GM12892 (cell line): ENCODE measurements at regions not wholly inside any gene's neighbourhood (a gene's known extent, or its start where the extent isn't known, plus 50 kb on each side); places are given as distances from the start of the nearest gene placed in this dataset.
"Not testable (repeated sequence)": the region's sequence is repeated elsewhere in the genome, so short reads cannot be mapped to it uniquely, and the experiment has no call there.

Source experiments
- DNase-seq: peaks from one replicate; pipeline ENCODE4 v3.0.0; 2011; ENCODE audit not compliant: insufficient read length
- FAIRE-seq: peaks from 2 replicates; lab custom pipeline; 2011; peaks lifted over from hg19 to GRCh38; lab: Jason Lieb, UNC
- POLR2A ChIP-seq: IDR thresholded peaks from 2 replicates; pipeline ENCODE4 v1.6.1; 2011; ENCODE audit warnings: low read depth, low read length, control low read depth
- POLR2AphosphoS5 ChIP-seq: IDR thresholded peaks from 2 replicates; pipeline ENCODE4 v1.6.1; 2011; ENCODE audit warnings: low read depth, low read length, control low read depth
- TAF1 ChIP-seq: IDR thresholded peaks from 2 replicates; pipeline ENCODE4 v1.6.1; 2011; ENCODE audit warnings: low read depth, mild to moderate bottlenecking, control low read depth, low read length, borderline replicate concordance

DNA sequence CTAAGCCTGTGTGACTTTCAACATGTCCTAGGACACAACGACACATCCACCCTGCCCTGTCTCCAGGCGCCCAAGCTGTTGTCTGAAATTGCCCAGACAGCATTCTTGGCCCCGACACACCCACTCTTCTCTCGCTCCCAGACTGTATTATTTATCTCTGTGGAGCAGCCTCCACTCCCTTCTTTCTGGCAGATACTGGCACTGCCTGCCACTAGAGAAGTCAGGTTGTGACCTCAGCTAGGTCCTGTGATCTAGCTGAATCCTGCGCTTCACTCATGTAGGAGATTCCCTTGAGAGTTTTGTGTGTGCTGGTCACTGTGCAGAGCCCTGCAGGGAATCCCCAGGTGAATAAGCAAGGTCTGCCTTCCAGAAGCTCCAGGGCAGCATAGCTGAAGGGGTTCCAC is 77.1 kb upstream of the TNP1 start:
- TF ChIP-seq TAF1 (no peak), POLR2A (no peak), POLR2AphosphoS5 (no peak)
- no peak for DNase-seq
- FAIRE-seq = no peak

DNA sequence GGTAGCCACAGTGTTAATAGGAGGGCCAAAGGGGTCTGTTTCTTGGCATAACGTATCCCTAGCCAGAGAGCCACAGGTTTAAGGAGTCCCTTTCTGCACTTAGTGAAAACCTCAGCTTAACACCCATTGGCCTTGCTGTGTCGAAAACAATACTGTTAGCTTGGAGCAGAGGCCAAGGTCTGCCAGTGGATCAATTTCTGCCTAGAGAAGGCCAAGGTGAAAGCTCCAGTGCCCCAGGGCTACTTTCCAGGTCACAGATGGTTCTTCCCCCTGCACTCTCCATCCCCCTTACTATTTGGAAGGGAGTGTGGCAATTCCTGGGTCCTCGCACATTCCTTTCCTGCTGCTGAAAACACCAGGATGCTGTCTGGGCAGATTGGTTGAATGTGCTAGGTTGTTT is 74.8 kb upstream of the TNP1 start:
- FAIRE-seq (no peak), DNase-seq (no peak)
- no peak for TF ChIP-seq POLR2AphosphoS5
- no peak for TF ChIP-seq POLR2A
- no peak for TF ChIP-seq TAF1

DNA sequence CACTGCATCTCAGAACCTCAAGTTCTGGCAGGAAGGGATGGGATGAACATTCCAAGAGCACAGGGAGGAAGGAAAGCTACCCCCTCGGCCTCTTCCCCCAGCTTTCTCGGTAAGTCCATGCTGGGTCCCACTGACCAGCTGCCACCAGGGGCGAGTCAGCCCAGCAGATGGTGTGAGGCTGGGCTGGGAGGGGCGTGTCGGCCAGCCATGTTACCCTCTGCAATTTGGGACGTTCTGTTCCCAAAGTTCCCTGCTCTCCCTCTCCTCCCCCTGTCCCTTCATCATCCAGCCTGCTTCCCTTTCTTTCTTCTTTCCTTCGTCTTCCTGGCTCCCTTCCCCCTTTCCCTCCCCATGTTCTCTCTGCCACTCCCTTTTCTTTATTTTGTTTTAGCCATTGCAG is 74.3 kb upstream of the TNP1 start:
- DNase-seq (no peak), FAIRE-seq (no peak)
- TF ChIP-seq POLR2A (no peak), POLR2AphosphoS5 (no peak), TAF1 (no peak)

DNA sequence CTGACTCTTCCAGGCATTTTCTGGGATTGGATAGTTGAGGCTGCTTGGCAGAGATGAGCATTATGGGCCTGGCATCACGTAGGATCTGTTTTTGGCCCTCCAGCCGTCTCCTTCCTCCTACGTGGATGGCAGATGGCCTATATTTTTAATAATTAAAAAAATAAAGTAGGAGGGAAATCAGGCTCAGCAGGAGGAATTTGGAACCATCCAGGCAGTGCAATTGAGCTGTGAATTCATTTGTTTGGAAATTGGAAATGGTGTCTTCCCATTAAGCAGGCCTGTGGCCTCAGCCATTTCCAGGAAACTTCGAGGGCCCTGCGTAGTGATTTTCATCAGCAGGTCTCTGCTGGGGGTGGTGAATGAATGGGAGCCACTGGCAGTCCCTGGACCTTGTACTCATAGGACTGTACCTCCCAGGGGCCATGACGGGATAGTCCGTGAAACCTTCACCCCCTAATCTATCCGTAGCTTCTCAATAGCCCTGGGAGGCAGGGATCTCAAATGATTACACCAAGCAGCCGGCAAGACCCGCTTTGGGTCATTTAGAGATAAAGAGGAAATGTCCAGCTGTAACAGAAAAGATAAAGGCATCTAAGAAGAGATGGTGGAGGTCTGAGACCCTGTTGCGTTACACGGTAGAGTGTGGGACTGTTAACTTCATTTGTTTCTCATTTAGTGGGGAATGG is 73.1 kb upstream of the TNP1 start:
- DNase-seq (no peak), FAIRE-seq (no peak)
- TF ChIP-seq POLR2AphosphoS5 (no peak), TAF1 (no peak), POLR2A (no peak)

DNA sequence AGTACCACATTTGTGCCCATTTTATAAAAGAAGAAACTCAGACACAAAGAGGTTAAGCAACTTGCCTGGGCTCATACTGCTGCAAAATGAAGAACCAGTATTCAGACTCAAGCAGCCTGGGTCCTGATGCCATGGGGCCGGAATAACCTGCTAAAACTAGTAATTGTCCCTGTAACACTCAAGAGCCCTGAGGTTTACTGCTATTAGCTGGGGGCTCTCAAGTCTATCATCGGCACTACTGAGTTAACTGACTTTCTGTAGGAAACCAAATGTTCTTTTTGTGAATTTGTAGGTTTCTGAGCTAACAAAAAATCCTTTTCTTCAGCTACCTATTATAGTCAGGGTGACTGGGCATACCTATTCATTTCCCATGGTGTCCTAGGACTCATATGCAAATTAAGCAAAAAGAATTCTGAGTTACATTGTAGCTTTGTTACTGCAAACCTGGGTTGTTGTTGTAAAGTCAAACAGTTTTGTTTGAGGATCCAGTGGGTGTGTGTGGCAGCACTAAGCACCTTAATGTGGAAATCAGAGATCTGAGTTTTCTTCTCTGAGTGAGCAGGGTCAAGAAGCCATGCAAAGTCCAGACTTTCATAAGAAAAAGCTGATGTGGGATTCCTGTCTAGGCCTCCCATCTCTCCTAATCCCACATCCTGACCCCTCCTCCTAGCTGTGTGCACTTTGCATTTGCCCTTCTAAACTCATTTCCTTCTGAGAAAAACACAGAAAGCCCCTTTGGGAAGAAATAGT is 72.4 kb upstream of the TNP1 start:
- TF ChIP-seq TAF1 (no peak), POLR2A (no peak), POLR2AphosphoS5 (no peak)
- FAIRE-seq (no peak), DNase-seq (no peak)

DNA sequence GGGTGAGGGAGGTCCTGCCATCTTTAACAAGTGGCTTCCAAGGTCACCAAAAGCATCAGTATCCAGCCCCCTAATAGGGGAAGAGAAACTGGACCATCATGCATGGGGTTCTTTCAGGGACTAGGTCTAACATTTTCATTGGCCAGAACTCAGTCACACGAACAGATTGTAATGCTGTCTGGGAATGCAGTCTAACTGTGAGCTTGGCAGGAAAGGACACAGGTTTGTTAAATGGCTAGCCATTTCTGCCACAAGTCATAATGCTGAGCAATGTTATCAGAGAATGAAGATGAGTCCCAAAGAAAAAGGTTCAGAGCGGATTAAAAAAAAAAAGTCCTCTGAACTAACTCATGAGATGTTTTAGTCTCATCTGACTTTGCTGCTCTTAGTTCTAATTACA is 70.9 kb upstream of the TNP1 start:
- DNase-seq = no peak
- TF ChIP-seq POLR2A = no peak
- no peak for TF ChIP-seq POLR2AphosphoS5
- TF ChIP-seq TAF1 = no peak
- FAIRE-seq = no peak

DNA sequence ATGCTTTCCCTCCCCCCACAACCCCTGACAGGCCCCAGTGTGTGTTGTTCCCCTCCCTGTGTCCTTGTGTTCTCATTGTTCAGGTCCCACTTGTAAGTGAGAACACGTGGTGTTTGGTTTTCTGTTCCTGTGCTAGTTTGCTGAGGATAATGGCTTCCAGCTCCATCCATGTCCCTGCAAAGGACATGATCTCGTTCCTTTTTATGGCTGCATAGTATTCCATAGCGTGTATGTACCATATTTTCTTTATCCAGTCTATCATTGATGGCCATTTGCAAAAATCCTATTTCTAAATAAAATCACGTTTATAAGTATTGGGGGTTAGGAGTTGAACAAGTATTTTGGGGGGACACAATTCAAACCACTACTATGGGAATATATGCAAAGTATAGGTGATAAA is 69.5 kb upstream of the TNP1 start:
- DNase-seq, FAIRE-seq: not testable (repeated sequence)

DNA sequence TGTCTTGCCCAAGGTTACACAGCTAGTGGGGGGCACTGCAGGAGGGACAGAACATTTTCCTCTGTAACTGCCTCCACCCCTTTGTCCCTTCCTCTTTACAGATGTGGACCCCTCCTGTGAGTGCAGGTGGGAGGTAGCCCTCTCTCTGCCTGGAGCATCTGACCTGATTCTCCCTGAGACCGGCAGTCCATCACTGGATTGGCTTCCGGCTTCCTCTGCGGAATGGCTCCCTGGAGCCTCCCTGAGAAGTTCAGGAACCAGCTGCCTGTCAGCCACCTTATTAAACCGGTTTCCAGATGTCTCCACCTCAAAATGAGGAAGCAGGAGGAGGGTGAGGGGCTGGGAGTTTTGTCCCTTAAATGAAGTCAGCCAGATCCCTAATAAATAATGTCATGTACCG is 67.3 kb upstream of the TNP1 start:
- no peak for DNase-seq
- no peak for TF ChIP-seq TAF1
- TF ChIP-seq POLR2A = no peak
- TF ChIP-seq POLR2AphosphoS5 = no peak
- FAIRE-seq = no peak

DNA sequence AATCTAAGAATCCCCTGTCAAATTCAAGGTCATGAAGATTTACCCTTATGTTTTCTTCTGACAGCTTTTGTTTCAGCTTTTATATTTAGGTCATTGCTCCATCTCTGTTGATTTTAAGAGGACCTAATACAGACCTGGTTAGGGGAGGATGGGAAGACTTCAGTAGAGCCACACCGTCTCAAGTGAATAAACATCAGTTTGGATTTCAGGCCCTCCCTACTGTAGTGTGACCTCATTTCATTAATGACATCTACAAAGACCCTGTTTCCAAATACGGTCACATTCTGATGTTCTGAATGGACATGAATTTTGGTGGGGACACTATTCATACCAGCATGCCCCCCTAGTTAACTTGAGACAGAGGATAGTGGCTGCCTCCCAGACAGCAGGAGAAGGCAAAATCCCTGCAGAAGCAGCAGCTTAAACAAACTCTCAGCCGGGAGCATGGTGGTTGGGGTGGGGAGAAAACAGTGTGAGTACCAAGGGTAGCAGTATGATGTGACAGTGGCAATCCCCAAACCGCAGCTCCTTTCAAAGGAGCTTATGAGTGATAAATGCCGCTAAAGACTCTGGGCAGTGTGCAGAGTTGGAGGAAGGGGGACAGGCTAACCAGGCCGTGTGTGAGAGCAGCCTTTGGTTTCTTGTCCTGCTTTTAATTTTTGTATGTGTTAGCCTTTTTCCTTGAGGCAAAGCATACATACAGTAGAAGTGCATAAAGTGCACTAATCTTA is 65.9 kb upstream of the TNP1 start:
- no peak for DNase-seq
- TF ChIP-seq POLR2AphosphoS5 (no peak), POLR2A (no peak), TAF1 (no peak)
- FAIRE-seq = no peak

DNA sequence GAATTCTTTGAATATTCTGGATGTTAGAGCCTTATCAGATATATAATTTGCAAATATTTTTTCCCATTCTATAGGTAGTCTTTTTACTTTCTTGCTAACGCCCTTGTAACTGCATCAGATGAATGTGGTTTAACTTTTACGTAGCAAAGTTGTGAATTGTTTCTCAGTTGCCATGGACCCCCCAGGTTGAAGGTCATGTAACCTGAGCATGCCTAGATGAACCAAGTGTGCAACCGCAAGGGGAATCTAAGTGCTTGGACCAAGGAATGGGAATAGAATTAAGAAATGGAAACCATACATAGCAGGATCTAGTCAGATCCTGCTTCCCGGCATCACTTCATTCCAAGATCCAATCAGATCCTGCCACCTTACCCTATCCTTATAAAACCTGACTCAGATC is 65.1 kb upstream of the TNP1 start:
- FAIRE-seq (no peak), DNase-seq (no peak)
- TF ChIP-seq POLR2A (no peak), POLR2AphosphoS5 (no peak), TAF1 (no peak)

DNA sequence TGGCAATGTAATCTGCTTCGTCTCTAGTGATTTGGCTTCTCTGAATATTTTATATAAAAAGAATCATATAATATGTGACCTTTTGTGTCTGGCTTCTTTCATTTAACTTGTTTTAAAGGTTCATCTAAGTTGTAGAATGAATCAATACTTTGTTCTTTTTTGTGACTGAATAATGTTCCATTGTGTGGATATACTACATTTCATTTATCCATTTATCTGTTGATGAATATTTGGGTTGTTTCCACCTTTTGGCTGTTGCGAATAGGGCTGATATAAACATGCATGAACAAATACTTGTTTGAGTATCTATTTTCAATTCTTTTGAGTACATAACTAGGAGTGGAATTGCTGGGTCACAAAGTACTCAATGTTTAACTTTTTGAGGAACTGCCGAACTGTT is 63.8 kb upstream of the TNP1 start:
- TF ChIP-seq POLR2A (no peak), TAF1 (no peak), POLR2AphosphoS5 (no peak)
- DNase-seq (no peak), FAIRE-seq (no peak)
